ENCODE measurements at regions not wholly inside any gene's neighbourhood (a gene's known extent, or its start where the extent isn't known, plus 50 kb on each side); places are given as distances from the start of the nearest gene placed in this dataset.

- DNase-seq (ENCODE audit: low read depth in 1 of 2, low spot score in 1 of 2): no peak
Measured at GRCh38 chr6:14429396-14429795, 311.8 kb downstream of the CD83 start.

DNA sequence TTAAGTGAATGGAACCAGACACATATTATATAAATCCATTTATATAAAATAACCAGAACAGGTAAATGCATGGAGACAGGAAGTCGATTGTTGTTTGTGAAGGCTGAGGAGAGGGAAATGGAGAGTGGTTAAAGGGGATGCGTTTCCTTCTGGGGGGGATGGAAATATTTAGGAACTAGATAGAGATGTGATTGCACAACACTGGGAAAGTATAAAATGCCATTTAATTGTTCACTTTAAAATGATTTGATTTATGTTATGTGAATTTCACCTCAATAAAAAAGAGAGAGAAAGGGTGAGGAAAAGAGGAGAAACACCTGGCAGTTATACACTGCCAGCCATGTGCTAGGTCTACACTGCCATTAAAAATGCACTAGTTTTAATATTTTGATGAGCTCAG lies 312.6 kb downstream of the CD83 start:
- DNase-seq (ENCODE audit: low read depth in 1 of 2, low spot score in 1 of 2): no peak

DNA sequence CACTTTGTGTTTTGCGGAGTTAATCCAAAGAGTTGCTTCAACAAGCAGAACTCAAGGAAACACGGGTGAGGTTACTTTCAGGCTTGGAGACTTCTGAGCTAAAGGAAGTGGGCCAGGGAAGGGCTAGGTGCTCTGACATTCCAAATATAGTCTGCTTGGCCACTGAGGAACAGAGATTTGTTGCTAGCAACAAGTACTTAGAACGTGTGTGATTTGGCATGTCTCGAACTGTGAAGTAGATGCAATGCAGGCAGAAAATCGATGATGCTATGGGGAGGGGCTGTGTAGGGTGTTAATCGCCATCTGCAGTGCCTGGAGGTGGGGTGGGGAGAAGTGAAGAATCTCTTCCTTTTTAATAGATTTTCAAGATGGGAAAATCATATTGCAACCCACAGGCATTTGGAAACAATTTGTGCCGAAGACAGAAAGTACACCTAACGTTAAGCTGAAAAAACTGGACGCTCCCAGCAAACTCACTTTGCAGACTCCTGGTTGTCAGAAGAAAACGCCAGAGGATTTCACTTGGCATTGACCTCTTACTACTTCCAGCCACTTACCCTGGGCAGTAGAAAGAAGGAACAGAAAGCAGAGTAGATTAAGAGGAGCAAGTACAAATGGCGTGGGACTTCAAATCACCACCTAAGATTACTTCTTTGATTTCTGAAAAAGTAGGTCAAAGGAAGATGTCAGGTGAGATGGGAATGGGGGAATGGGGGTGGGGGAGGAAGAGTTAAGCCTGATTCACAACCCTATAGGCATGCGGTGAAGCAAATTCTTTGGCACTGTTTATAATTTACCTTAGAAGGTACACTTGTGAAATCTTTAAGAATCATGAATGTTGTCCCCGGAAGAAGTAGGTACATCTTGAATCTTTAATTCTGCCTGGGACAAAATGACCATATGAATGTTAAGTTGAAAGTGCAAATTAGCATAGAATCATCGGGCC lies 314.1 kb downstream of the CD83 start:
- DNase-seq (ENCODE audit: low read depth in 1 of 2, low spot score in 1 of 2): no peak

DNA sequence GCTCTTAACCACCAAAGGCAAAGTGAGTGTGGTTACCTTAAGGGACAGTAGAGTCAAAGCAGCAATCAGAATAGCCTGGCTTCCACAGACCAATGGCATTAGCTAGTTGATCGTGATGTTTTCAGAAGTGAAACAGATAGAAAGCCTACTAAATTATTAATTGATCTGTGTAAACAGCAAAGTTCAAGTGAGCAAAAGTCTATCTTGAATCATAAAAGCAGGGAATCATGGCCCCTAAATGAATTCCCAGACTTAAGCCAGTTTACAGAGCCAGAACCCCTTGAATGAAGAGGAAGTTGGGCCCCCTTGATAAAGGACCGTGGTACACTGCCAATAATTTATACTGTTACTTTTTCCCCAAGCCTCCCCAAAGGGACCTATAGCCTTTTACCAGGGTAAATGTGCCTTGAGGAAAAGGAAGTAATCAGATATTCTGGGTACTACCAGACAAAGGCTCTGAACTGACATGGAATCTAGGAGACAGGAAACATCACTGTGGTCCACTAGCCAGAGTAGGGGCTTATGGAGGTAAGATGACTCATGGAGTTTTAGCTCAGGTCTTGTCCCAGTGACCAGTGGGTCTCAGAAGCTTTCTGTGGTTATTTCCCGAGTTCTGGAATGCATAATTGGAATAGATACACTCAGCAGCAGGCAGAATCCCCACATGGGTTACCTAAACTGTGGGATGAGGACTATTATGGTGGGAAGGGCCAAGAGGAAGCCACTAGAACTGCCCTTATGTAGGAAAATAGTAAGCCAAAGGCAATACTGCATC lies 317.5 kb downstream of the CD83 start:
- no peak for DNase-seq (ENCODE audit: low read depth in 1 of 2, low spot score in 1 of 2)

DNA sequence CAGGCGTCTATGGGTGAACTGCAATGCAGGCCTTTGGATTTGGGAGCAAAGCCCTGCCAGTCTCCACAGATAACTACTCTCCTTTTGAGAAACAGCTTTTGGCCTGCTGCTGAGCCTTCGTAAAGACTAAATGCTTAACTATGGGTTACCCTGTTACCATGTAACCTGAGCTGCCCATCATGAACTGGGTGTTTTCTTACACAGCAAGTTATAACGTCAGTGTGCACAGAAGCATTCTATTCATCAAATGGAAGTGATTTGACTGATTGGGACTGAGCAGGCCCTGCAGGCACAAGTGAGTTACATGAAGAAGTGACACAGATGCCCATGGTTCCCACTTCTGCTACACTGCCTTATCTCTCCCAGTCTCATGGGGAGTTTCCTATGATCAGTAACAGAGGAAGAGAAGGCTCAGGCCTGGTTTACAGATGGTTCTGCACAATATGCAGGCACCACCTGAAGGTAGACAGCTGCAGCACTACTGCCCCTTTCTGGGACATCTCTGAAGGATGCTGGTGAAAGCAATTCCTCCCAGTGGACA lies 319.1 kb downstream of the CD83 start:
- DNase-seq (ENCODE audit: low read depth in 1 of 2, low spot score in 1 of 2): no peak

GRCh38 chr6:14439419-14439818 lies 321.8 kb downstream of the CD83 start:
- DNase-seq (ENCODE audit: low read depth in 1 of 2, low spot score in 1 of 2): no peak

DNA sequence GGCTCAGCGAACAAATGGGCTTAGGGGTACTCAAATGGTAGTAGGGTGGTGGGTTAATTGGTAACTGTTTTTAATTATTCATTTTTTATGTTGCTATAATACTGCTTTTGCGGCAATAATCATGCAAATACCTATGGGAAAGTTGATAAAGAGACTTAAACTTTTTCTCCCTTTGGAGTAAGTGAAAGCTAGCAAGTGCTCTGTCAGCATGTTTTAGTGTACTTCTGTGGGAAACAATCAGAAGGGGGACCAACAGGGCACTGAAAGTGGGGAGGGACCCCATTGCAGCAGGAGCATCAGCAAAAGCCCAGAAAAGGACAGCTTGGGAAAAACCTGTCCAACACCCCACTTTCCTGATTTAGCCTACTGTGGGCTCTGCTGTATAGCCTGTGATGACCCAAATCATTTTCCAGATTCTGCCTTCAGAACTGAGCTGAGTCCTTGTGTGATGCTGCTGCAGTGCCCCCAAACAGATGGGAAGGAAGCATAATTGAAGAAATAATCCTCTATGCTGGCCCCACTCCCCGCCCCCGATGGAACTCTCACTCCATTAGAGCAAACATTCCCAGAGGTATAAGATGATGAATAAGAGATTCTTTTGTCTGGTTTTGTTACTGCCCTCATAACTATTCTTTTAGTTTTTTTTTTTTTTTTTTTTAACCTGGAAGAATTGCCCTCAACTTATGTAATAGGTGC lies 322.8 kb downstream of the CD83 start:
- DNase-seq (ENCODE audit: low read depth in 1 of 2, low spot score in 1 of 2): no peak

DNA sequence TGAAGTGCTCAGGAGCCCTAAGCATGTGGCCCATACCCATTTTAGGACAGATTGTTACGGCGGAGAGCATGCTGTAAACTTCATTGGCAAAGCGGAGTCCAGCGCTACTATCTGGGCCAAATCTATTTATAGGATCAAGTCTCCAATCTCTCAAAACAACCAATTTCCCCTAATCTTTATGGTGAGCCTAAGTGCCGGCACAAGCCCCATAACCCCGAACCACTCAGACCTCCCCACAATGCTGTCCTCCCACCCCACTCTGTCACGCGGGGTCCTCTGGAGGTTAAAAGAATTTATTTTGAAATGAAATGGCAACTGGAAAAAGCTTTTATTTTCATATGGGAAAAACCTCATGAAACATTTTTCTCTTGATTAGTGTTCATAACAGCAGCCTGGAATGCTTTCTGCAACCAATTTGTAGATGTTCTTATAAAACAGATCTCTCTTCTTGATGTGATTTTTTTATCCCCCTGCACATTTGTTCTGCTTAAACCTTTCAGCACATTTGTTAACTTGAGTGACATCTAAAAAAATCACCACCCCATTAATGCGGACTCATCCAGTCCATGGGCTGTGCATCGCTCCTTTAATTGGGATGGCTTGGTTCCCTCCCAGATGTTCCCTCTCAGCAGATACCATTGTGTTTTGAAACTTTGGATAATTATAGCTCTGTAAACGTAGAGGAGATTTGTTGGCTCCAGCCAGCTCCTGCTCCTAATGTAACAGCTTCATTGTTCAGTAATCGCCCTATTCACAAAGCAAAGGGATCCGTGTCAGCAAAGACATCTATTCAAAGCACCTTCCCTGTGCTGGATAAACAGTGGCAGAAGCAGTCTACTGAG lies 323.6 kb downstream of the CD83 start:
- no peak for DNase-seq (ENCODE audit: low read depth in 1 of 2, low spot score in 1 of 2)

GRCh38 chr6:14442242-14442641 lies 324.7 kb downstream of the CD83 start:
- no peak for DNase-seq (ENCODE audit: low read depth in 1 of 2, low spot score in 1 of 2)

DNA sequence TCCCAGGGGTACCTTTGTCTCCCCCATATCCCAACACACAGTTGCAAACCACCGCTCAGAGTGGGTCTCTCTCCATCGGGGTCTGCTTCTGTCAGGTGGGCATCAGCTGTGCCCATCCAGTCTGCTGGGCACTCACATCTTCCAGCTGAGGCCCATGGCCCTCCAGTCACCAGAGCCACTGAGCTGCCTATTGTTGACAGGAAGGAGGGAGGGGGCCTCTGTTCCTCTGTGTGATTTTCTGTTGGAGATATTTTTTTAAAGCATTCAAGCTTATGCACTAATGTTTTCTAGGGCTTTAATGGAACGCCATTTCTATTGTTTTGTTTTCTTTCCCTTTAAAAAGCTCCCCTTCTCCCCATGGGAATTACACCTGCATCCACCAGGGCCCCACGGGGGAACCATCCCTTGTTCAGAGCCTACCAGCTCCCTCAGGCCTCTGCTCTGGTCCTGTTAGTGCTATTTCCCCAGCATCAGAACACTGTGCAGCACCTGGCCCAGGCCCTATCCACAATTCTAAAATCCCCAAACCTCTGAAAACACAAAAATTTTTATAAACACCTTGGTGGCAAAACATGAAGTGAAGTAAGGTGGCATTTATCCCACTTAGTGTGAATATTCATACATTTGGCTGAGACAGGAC lies 326.2 kb downstream of the CD83 start:
- no peak for DNase-seq (ENCODE audit: low read depth in 1 of 2, low spot score in 1 of 2)

DNA sequence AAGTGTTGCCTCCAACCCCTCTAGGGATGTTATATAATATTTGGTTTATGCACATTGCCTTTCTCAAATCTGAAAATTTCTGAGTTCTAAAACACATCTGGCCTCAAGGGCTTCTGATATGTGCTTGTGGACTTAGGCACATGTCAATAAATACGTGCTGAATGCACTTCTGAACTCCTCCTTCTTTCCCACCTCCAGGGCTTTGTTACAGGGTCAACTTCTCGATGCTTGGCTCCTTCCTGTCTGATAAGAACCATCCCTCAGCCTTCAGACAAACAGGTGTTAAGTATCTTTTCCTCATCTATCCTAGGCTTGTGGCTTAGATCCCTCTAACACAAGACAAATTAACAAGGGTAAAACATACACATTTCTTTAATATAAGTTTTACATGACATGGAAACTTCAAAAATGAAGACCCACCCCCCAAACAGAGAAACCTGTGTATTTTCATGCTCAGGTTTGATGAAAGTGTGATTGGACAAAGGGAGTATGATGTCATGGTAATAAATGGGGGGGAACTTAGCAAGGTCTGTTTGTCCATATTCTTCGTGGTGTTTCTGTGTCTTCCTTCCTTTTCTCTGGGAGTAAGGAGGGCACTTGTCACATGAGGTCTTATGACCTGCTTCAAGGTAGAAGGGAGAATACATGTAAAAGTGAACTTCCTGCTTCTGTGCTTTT lies 326.9 kb downstream of the CD83 start:
- no peak for DNase-seq (ENCODE audit: low read depth in 1 of 2, low spot score in 1 of 2)

DNA sequence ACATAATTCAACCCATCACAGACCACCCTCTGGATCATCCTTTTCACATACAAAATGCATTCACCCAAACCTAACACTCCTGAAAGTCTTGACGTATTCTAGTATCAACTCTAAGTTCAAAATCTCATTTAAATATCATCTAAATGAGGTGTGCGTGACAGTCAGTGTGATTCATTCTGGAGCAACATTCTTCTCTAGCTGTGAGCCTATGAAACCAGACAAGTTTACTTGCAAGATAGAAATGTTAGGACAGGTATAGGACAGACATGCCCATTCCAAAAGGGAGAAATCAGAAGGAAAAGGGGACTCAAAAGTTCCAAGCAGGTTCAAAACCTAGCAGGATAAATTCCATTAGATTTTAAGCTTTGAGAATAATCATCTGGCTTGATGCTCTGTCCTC lies 329.7 kb downstream of the CD83 start:
- DNase-seq (ENCODE audit: low read depth in 1 of 2, low spot score in 1 of 2): no peak

DNA sequence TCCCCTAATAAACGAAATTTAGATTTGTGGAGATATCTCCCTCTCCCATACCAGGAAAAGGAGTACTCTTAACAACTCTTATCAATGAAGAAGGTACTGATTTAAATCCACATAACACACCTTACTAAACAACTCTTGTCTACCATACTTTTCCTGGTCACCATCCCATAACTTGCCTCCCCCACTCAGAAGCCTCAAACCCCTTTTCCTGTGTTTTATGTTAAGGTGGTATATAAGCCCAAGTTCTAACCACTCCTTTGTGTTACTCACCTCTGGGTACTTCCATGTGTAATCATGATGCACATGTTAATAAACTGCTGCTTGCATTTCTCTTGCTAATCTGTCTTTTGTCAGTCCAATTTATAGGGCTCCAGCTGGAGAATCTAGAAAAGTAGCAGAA lies 330.7 kb downstream of the CD83 start:
- no peak for DNase-seq (ENCODE audit: low read depth in 1 of 2, low spot score in 1 of 2)

DNA sequence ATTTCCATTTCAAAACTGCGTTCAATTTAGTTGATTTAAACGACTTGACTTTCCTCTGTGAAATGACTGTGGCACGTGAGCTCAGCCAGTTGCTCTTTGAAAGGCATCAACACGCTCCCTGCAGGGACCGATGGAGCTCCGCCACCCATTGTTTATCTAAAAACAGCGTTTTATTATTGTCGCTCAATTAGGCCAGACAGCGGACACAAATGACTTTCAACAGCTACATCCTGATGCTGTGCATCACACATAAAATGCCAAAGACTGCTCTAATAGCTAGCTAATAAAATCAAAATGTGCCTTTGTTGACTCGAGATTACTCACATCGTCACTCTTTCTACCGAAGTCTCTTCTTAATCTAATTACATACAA lies 332.5 kb downstream of the CD83 start:
- DNase-seq (ENCODE audit: low read depth in 1 of 2, low spot score in 1 of 2): no peak

- no peak for DNase-seq (ENCODE audit: low read depth in 1 of 2, low spot score in 1 of 2)
Measured at GRCh38 chr6:14450578-14450977, 333.0 kb downstream of the CD83 start.

DNA sequence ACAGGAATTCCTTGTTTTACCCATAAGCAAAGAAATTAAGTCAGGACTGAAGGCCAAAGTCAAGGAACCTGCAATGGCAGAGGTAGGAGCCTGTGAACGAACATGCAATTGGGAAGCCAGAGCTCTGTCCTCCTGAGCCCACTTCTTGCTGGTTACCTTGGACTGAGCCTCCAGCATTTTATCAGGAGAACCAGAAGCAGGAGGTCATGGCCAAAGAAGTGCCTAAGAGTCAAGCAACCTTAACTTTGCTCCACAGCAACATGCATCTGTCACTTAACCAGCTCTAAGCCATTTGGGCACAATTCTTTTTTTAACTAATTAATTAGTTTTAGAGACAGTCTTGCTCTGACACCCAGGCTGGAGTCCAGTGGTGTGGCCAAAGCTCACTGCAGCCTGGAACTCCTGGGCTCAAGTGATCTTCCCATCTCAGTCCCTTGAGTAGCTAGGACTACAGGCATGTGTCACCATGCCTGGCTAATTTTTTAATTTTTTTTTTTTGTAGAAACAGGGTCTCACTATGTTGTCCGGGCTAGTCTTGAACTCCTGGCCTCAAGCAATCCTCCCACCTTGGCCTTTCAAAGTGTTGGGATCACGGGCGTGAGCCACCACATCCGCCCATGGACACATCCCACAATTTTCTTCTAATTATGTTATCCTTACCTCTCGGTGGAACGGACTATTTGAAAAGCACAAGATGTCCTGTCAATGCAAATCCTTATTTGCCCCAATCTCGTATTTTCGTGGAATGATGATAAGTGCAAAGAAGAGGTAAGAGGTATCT lies 334.2 kb downstream of the CD83 start:
- DNase-seq (ENCODE audit: low read depth in 1 of 2, low spot score in 1 of 2): no peak

GRCh38 chr6:14452567-14453527 lies 335.3 kb downstream of the CD83 start:
- peak in 1 of 2 donors; percentile 9 for DNase-seq (ENCODE audit: low read depth in 1 of 2, low spot score in 1 of 2)
